Stimulated activated naive CD4-positive, alpha-beta T cell treated with Interleukin-2 at 50 U/mL for 16 hours (primary cell): ENCODE measurements at regions not wholly inside any gene's neighbourhood (a gene's known extent, or its start where the extent isn't known, plus 50 kb on each side); places are given as distances from the start of the nearest gene placed in this dataset.
"Not testable (repeated sequence)": the region's sequence is repeated elsewhere in the genome, so short reads cannot be mapped to it uniquely, and the experiment has no call there.

ENCODE experiments used
- DNase-seq: peaks from one replicate; lab custom pipeline; 2025; lab: John Stamatoyannopoulos, UW

DNA sequence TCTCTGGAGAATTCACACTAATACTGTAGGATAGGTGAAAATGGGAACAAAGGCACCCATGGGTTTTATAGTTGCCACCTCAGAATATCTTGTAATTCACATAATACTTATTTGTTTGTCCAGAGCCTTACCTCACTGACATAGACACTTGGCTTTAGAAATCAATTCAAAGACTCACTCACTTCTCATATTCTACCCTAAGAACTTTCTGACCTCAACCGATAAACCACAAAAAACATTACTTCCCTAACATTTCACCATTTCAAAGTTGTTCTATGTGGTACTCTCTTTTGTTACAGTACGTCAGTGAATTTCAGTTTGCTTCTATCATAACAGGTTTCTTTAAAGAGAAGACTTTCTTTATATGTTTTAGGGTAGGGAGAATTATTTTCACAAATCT, 359.3 kb downstream of the IGSF11 start:
- no peak for DNase-seq

GRCh38 chr3:118678663-118679062, 356.0 kb downstream of the IGSF11 start:
- not testable (repeated sequence) for DNase-seq

DNA sequence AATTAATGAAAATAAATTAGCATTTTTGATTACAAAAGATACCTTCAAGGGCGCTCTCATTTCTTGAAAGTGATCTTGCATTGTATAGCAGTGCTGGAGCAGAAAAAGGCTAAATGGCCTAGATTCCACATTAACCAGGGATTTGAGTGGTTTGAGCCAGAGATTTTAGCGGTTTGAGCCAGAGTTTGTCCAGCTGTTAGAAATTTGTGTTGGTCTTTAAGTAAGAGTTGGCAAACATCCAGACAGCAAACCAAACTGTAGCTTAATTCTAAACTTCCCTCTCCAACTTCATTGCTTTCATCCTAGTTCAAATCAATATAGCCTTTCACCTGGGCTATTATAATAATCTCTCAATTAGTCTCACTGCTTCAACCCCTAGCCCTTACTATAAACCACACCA, 351.7 kb downstream of the IGSF11 start:
- no peak for DNase-seq

DNA sequence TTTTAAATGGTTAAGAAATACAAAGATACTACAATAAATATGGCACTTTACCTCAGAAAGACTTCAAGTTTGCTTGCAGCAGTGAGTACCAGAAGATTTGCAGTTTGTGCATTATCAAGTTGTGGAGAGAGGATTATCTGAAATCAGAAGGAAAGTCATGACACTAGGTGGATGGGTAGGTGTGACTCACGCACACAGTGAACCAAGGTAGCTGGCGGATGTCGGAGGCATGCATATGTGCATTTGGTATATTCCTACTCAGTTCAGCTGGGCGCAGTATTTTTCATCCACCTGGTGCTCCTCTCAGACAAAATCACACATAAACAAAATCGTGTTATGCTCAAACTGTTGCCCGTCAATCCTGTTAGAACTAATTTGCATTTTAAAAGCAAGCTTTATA, 351.0 kb downstream of the IGSF11 start:
- no peak for DNase-seq

DNA sequence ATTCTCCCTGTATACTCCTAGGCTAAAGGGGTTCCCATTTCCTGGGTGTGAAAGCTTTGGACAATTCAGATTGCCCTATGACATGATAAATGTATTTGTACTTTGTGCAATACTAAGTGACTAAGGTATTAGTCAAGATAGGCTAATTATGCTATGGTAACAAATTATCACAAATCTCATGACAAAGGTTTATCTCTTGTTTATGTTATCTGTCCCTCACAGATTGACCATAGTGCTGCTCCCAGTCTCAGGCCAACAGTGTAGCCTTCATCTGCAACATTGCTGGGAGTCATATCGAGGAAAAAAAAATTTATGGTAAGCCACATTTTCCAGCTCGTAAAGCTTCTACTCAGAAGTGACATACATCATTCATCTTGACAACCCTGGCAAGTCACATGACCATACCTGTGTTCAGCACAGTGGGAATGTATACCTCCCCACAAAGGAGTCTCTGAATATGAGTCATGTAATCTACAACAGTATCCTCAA, 346.2 kb downstream of the IGSF11 start:
- DNase-seq, result no peak

DNA sequence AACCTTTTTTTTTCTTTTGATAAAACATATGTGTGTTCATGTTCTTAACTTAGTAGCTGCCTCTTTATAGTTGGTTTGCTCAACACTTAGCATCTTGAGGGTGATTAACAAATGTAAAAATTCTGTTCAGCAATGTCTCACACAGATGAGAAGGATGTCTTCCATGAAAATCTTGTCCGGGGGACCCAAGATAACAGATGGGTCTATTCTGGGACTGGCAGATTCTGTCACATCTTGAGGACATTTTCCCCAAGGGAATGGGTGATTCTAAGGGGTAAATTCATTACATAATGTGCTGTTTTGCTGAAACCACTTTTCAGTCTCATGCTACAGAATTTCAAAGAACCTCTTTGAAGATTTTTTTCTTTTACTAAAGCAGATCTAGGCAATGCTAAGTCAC, 342.2 kb downstream of the IGSF11 start:
- no peak for DNase-seq

- DNase-seq, result no peak
Observed at GRCh38 chr3:118705487-118706219, 329.0 kb downstream of the IGSF11 start.

DNA sequence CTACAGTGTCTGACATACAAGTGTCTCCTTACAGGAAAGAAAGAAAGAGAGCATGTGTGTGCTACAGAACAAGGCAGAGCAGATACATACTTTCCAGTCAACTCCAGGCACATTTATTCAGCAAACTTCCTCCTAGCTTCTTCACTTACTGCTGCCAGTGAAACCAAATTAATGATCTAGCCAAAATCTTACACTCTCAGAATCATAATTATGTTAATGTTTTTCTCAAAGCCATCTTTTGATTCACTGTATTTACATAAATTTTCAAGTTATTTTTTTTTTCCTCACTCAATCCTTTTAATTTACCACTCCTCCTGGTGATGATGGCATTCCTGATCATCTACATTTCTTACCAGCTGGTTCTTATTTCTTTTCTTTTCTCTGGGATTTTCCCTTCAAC, 326.7 kb downstream of the IGSF11 start:
- DNase-seq, result no peak

- no peak for DNase-seq
Observed at GRCh38 chr3:118710532-118710931, 324.1 kb downstream of the IGSF11 start.

- DNase-seq, result no peak
Observed at GRCh38 chr3:118713502-118714207, 321.0 kb downstream of the IGSF11 start.

- DNase-seq, result no peak
Observed at GRCh38 chr3:118714800-118715199, 319.8 kb downstream of the IGSF11 start.

- no peak for DNase-seq
Observed at GRCh38 chr3:118729546-118729945, 305.1 kb downstream of the IGSF11 start.

- DNase-seq, result no peak
Observed at GRCh38 chr3:118734664-118735063, 300.0 kb downstream of the IGSF11 start.

GRCh38 chr3:118736107-118736506, 298.5 kb downstream of the IGSF11 start:
- DNase-seq, result no peak

- DNase-seq, result no peak
Observed at GRCh38 chr3:118740722-118741290, 293.8 kb downstream of the IGSF11 start.

DNA sequence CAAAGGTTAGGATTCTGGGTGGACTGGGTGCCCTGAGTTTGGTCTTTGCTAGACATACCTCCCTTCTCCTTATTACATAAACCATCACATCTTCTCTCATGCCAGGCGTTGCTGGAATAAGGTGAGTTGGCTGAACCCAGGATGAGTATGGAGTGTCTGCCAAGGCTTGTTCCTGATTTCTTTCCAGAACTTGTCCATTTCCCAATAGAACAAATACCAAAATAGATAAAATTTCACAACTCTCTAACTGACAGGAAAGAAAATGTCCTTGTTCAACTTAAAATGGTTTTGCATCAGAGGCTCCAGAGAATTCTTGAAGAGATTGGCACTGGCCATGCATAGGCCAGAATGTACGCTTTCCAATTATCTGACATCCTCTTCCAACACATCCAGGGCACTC, 291.9 kb downstream of the IGSF11 start:
- no peak for DNase-seq

- no peak for DNase-seq
Observed at GRCh38 chr3:118744186-118744585, 290.5 kb downstream of the IGSF11 start.

GRCh38 chr3:118754406-118755252, 280.0 kb downstream of the IGSF11 start:
- no peak for DNase-seq

DNA sequence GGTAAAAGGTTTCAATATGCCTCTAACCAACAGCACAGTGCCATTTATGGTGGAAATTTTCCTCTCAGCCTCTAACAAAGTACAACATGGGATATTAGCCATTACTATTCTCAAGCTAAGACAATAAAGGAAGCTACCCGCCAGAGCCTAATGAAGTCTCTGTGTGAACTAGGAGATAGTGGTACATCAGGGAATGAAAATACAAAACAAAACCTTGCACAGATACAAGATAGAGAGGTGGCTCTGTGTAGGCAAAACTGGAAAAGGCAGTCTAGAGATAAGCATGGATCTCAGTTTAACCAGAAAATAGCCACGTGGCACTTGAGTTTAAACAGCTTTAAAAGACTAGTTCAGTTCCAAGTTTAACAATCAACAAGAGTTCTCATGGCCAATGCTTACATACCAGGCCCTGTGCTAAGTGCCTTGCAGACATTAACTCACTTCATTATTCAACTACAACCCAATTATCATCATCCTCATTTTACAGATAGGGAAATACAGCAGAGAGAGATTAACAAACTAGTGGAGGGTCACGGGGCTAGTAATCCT, 279.3 kb downstream of the IGSF11 start:
- no peak for DNase-seq

DNA sequence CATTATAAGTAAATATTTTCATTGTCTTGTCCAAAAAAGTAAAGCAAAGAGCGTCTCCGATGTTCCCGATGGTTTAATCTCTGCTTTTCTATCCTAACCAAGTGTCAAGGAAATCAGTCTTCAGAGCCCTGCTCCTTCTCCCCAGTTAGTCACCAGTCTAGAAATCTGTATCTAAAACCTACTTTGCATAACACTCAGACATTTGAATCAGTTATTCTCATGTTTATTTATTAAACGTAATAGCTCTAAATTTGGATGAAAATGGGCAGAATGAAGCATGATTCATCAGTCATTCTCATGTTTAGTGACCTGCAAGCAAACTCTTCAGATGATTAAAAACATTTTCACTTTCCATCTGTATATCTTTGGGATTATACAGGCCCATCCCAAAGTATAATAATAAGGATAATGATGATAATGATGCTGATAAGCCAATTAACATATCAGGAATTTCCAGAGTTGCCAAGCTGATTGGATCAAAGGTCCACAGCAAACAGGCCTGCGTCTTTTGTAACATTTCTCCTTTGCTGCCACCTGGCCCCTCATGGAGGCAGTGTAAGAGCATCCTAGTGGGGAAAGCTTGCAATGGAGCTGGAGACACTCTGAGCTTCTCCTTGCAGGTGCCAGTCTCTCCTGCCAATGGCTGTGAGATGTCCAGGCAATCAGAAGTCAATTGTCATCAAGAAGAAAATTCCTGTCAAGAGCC, 273.9 kb downstream of the IGSF11 start:
- no peak for DNase-seq

DNA sequence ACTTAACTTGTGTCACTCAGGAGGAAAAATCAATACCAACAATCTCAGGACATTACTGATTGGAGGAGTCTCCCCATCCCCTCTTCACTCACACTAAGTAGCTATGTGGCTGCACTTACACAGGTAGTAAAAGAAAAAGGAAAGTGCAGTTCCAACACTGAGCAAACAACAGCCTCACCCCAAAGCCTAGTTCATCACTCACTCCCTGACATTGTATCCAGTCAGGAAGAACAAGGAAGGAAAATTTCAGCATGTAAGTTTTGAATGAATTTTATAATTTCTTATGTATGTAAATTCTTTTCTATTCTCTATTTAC, 273.4 kb downstream of the IGSF11 start:
- no peak for DNase-seq
